ENCODE measurements at regions not wholly inside any gene's neighbourhood (a gene's known extent, or its start where the extent isn't known, plus 50 kb on each side); places are given as distances from the start of the nearest gene placed in this dataset.

- DNase-seq (ENCODE audit: low read depth in 2 of 2), result peak; percentile 52 to 82
These were observed 794.3 kb downstream of the LIG4 start for GRCh38 chr13:107421028-107421427.

- DNase-seq (ENCODE audit: low read depth in 2 of 2), result no peak
These were observed 802.3 kb downstream of the LIG4 start for GRCh38 chr13:107413005-107413404.

- peak; percentile 32 to 78 for DNase-seq (ENCODE audit: low read depth in 2 of 2)
These were observed 808.3 kb downstream of the LIG4 start for GRCh38 chr13:107407074-107407473.

GRCh38 chr13:107395927-107396662, 819.2 kb downstream of the LIG4 start:
- no peak for DNase-seq (ENCODE audit: low read depth in 2 of 2)

DNA sequence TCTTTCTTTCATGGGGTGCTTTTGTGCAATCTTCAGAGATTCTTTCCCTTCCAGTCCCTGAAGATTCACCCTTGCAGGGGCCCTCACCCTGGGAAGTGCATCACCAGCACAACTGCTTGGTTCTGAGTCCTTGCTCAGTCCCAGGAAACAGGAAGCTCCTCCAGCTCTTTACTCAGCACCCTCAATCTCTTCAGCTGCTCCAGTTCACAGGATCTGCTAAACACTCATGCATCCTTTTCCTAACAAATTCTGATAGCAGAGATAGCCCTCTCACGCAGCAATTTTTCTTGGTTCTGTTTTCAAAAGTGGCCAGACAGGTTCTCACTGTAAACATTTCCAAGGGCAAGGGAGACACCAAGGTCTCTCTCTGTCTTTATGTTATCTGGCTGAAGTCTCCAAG, 823.1 kb downstream of the LIG4 start:
- peak in 1 of 2 donors; percentile 51 for DNase-seq (ENCODE audit: low read depth in 2 of 2)

DNA sequence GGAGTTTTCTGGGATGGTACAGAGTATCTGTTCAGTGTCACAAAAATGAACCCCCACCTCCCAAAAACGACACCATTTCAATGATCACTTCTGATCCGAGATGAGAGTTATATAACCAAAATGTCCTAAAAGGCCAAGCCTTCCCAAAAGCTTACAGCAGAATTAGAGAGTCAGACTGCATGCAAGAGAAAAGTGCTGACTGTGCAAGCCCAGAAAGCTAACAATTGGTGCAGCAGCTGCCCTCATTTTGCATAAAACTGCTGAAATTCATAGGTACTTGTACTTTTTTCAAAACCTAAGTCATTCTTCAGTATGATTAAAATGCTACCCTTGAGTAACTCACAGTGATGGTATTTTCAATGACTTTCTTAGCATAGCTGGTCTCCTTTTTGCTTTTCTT, 819.6 kb upstream of the ARGLU1 start:
- DNase-seq (ENCODE audit: low read depth in 2 of 2), result no peak

- peak in 1 of 2 donors; percentile 4 for DNase-seq (ENCODE audit: low read depth in 2 of 2)
These were observed 811.6 kb upstream of the ARGLU1 start for GRCh38 chr13:107379407-107380155.

- peak in 1 of 2 donors; percentile 48 for DNase-seq (ENCODE audit: low read depth in 2 of 2)
These were observed 808.6 kb upstream of the ARGLU1 start for GRCh38 chr13:107376341-107377125.

- DNase-seq (ENCODE audit: low read depth in 2 of 2), result peak; percentile 58 to 81
These were observed 807.9 kb upstream of the ARGLU1 start for GRCh38 chr13:107375701-107376340.

- no peak for DNase-seq (ENCODE audit: low read depth in 2 of 2)
These were observed 806.1 kb upstream of the ARGLU1 start for GRCh38 chr13:107374038-107374437.

- DNase-seq (ENCODE audit: low read depth in 2 of 2), result peak; percentile 88 to 91
These were observed 805.6 kb upstream of the ARGLU1 start for GRCh38 chr13:107373551-107373950.

DNA sequence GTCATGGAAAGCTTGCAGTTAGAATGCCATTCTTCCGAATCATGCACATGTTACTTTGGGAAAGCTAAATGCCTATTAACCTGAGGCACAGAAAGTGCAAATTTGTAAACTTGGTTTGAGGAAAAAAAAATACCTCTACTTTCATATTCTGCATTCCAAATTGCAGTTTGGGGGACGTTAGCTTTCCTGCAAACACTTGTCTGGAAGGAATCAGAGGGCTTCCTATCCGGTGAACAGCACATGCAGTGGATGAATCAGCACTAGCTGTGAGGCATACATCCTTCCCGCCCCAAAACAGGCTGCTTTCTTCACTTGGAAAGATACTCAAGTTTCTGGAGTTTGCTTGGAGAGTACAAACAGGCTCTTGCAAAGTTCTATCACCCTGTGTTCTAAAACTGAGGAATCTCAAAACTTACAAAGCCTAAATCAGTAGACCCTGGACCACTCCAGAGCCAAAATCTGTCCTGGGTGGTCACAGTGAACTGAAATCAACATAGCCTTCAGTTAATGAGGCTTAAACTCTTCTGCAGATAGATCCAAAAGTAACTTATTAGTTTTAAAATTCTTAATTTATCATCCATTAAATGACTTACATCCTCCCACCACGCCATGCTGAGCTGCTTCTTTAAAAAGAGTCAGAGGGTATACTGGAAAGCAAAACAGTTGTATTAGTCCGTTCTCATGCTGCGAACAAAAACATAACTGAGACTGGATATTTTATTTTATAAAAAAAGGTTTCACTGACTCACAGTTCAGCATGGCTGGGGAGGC, 802.3 kb upstream of the ARGLU1 start:
- peak in 1 of 2 donors; percentile 93 for DNase-seq (ENCODE audit: low read depth in 2 of 2)

GRCh38 chr13:107367258-107367657, 799.3 kb upstream of the ARGLU1 start:
- DNase-seq (ENCODE audit: low read depth in 2 of 2), result peak; percentile 46 to 95

DNA sequence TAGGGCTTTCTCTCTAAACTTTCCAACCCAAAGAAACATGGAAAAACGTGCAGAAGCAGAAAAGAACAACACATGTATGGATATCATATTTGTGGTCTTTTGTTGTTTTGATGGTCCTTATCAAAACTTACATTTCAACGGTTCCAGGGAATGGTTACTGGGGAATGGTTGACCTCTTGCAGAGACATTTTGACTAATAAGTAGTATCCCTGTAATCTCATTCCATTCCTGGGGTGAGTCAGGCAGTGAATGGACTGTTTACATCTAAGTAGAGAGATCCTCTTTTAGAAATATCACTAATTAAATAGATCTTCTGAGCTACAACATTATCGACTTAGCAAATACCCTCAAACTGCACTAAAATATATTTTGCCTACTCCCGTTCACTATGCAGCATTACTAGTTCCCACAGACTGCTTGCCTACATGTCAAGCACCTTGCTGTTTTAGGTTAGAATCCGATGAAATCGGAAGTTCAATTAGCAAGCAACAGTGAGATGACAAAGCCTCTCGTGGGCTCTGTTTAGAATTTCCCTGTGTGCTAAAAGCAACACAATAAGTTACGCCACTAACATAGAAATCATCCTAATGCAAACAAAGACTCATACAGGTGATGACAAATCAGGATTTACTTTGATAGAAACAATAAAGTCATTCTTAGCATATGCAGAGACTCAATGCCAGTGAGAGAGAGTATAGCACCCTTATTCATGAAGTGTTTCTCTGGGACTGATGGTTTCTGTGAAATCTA, 797.7 kb upstream of the ARGLU1 start:
- DNase-seq (ENCODE audit: low read depth in 2 of 2), result peak in 1 of 2 donors; percentile 51

- no peak for DNase-seq (ENCODE audit: low read depth in 2 of 2)
These were observed 796.7 kb upstream of the ARGLU1 start for GRCh38 chr13:107364658-107365057.

- no peak for DNase-seq (ENCODE audit: low read depth in 2 of 2)
These were observed 793.7 kb upstream of the ARGLU1 start for GRCh38 chr13:107361666-107362065.

- DNase-seq (ENCODE audit: low read depth in 2 of 2), result no peak
These were observed 792.1 kb upstream of the ARGLU1 start for GRCh38 chr13:107360010-107360409.

- no peak for DNase-seq (ENCODE audit: low read depth in 2 of 2)
These were observed 790.9 kb upstream of the ARGLU1 start for GRCh38 chr13:107358866-107359265.

- DNase-seq (ENCODE audit: low read depth in 2 of 2), result no peak
These were observed 783.4 kb upstream of the ARGLU1 start for GRCh38 chr13:107351305-107351704.

GRCh38 chr13:107348925-107349324, 781.0 kb upstream of the ARGLU1 start:
- peak in 1 of 2 donors; percentile 62 for DNase-seq (ENCODE audit: low read depth in 2 of 2)

Data from lung microvascular endothelial cell (primary cell).